Natural killer cell (primary cell): ENCODE measurements at regions not wholly inside any gene's neighbourhood (a gene's known extent, or its start where the extent isn't known, plus 50 kb on each side); places are given as distances from the start of the nearest gene placed in this dataset.

Experiments used
- ATAC-seq, 3 donors: fragments of 150-1000 bp in 2 of 3; fragments of 200-7000 bp in 1 of 3; cut with Tn5 transposase; 1 replicate in 1 of 3; 2 replicates in 2 of 3; pipeline ENCODE4 v1.10.0; 2021; ENCODE audit warnings: mild to moderate bottlenecking in 2 of 3, moderate library complexity in 2 of 3
- DNase-seq, 2 donors: peaks; one replicate each; pipeline versions ENCODE4 v3.0.0 to v3.0.0-alpha.2; 2013 to 2021; ENCODE audit warnings: mixed read lengths in 1 of 2
- H3K27ac ChIP-seq: one replicate; pipeline ENCODE4 v1.5.1; 2013; ENCODE audit warnings: mild to moderate bottlenecking, low read length
- H3K27me3 ChIP-seq: one replicate; pipeline ENCODE4 v1.6.1; 2013; ENCODE audit warnings: low read length; ENCODE audit not compliant: control insufficient read depth, insufficient read depth
- H3K36me3 ChIP-seq: one replicate; pipeline ENCODE4 v1.6.1; 2013; ENCODE audit warnings: low read length; ENCODE audit not compliant: control insufficient read depth, insufficient read depth
- H3K4me1 ChIP-seq: one replicate; pipeline ENCODE4 v1.6.1; 2013; ENCODE audit warnings: low read length; ENCODE audit not compliant: control insufficient read depth, insufficient read depth
- H3K4me3 ChIP-seq: one replicate; pipeline ENCODE4 v1.5.1; 2013; ENCODE audit warnings: low read length
- H3K9me3 ChIP-seq: one replicate; pipeline ENCODE4 v1.6.1; 2013; ENCODE audit warnings: low read length; ENCODE audit not compliant: control insufficient read depth, insufficient read depth
- H3K27ac Mint-ChIP-seq, 2 donors: one replicate each; pipeline ENCODE4 v1.8.0; 2022; ENCODE audit warnings: mild to moderate bottlenecking in 2 of 2, mixed read lengths in 2 of 2, moderate library complexity in 1 of 2
- H3K27me3 Mint-ChIP-seq, 2 donors: one replicate each; pipeline ENCODE4 v1.8.0; 2022; ENCODE audit warnings: low read depth in 2 of 2, mixed read lengths in 2 of 2
- H3K36me3 Mint-ChIP-seq: one replicate; pipeline ENCODE4 v1.8.0; 2022; ENCODE audit warnings: mixed read lengths
- H3K4me1 Mint-ChIP-seq, 2 donors: one replicate each; pipeline ENCODE4 v1.8.0; 2022; ENCODE audit warnings: mixed read lengths in 2 of 2
- H3K4me3 Mint-ChIP-seq: one replicate; pipeline ENCODE4 v1.8.0; 2022; ENCODE audit warnings: mild to moderate bottlenecking, moderate library complexity, mixed read lengths
- H3K9me3 Mint-ChIP-seq, 2 donors: one replicate each; pipeline ENCODE4 v1.8.0; 2022; ENCODE audit warnings: mixed read lengths in 2 of 2
- CTCF ChIP-seq: fragments of 200-600 bp; IDR thresholded peaks from one replicate; pipeline ENCODE4 v1.8.0; 2022; ENCODE audit warnings: antibody characterized with exemption
- WGBS: methylation state at CpG from one replicate; pipeline ENCODE4 v1.1.7; 2013; ENCODE audit warnings: missing lambda C conversion rate; ENCODE audit not compliant: insufficient coverage; 5-methylcytosine and 5-hydroxymethylcytosine counted together
- intact Hi-C: fragments of 100-400 bp; cut with micrococcal nuclease; formaldehyde crosslinking; loops from one replicate; pipeline ENCODE4 v1.14.2; 2022

GRCh38 chr17:34800661-34801060, 160.6 kb downstream of the CCT6B start:
- Mint-ChIP-seq H3K9me3 (no peaks in the 10 kb centered on the region), H3K4me1 (no peaks in the 10 kb centered on the region), H3K36me3 (no peaks in the 10 kb centered on the region), H3K27me3 (peaks cover 10 to 44% of the 10 kb centered on the region in 2 donors), H3K27ac (no peak overlapping the region), H3K4me3 (no peak overlapping the region)
- no peak for ATAC-seq
- no peaks in the 10 kb centered on the region for H3K9me3 ChIP-seq
- H3K27me3 ChIP-seq = no peaks in the 10 kb centered on the region
- DNase-seq = no peak
- no peaks in the 10 kb centered on the region for H3K36me3 ChIP-seq
- TF ChIP-seq CTCF = no peak
- H3K27ac ChIP-seq = no peak overlapping the region
- WGBS = 64% methylated on average over 1 of the region's 1 CpG
- H3K4me3 ChIP-seq = no peak overlapping the region
- no peaks in the 10 kb centered on the region for H3K4me1 ChIP-seq
- intact Hi-C loops = no loop called here

- intact Hi-C loops = no loop called here
- Histone ChIP-seq H3K27ac (no peak overlapping the region), H3K9me3 (no peaks in the 10 kb centered on the region), H3K27me3 (no peaks in the 10 kb centered on the region), H3K4me3 (no peak overlapping the region), H3K4me1 (no peaks in the 10 kb centered on the region), H3K36me3 (no peaks in the 10 kb centered on the region)
- Mint-ChIP-seq H3K4me1 (no peaks in the 10 kb centered on the region), H3K27ac (no peak overlapping the region), H3K36me3 (no peaks in the 10 kb centered on the region), H3K9me3 (no peaks in the 10 kb centered on the region), H3K4me3 (no peak overlapping the region), H3K27me3 (peaks cover 10 to 35% of the 10 kb centered on the region in 2 donors)
- no peak for DNase-seq
- no peak for ATAC-seq
- WGBS = 78% methylated on average over 6 of the region's 6 CpGs
- no peak for TF ChIP-seq CTCF
These were observed 161.5 kb downstream of the CCT6B start for GRCh38 chr17:34799751-34800150.

GRCh38 chr17:34798581-34798980, 162.7 kb downstream of the CCT6B start:
- DNase-seq = no peak
- Histone ChIP-seq H3K4me3 (no peak overlapping the region), H3K36me3 (no peaks in the 10 kb centered on the region), H3K4me1 (no peaks in the 10 kb centered on the region), H3K9me3 (no peaks in the 10 kb centered on the region), H3K27ac (no peak overlapping the region), H3K27me3 (no peaks in the 10 kb centered on the region)
- Mint-ChIP-seq H3K4me1 (no peaks in the 10 kb centered on the region), H3K36me3 (no peaks in the 10 kb centered on the region), H3K27ac (no peak overlapping the region), H3K27me3 (peaks cover 14 to 25% of the 10 kb centered on the region in 2 donors), H3K4me3 (no peak overlapping the region), H3K9me3 (no peaks in the 10 kb centered on the region)
- intact Hi-C loops = no loop called here
- no peak for ATAC-seq
- TF ChIP-seq CTCF = no peak

GRCh38 chr17:34797720-34798119, 163.5 kb downstream of the CCT6B start:
- Mint-ChIP-seq H3K36me3 (no peaks in the 10 kb centered on the region), H3K9me3 (no peaks in the 10 kb centered on the region), H3K4me3 (no peak overlapping the region), H3K4me1 (no peaks in the 10 kb centered on the region), H3K27ac (no peak overlapping the region), H3K27me3 (peaks cover 15 to 19% of the 10 kb centered on the region in 2 donors)
- H3K36me3 ChIP-seq = no peaks in the 10 kb centered on the region
- H3K9me3 ChIP-seq = no peaks in the 10 kb centered on the region
- intact Hi-C loops = no loop called here
- TF ChIP-seq CTCF = no peak
- peak in 1 of 2 donors; percentile 41 for DNase-seq
- H3K27me3 ChIP-seq = no peaks in the 10 kb centered on the region
- no peak overlapping the region for H3K27ac ChIP-seq
- peak in 1 of 3 donors; percentile 58 for ATAC-seq
- no peak overlapping the region for H3K4me3 ChIP-seq
- no peaks in the 10 kb centered on the region for H3K4me1 ChIP-seq
- WGBS = 11% methylated on average over 10 of the region's 10 CpGs
